Body of pancreas (tissue), 4 donors: ENCODE measurements at regions not wholly inside any gene's neighbourhood (a gene's known extent, or its start where the extent isn't known, plus 50 kb on each side); places are given as distances from the start of the nearest gene placed in this dataset.

Experiments
- POLR2A ChIP-seq, 3 donors: fragments of 450-650 bp; IDR thresholded peaks; one replicate each; pipeline ENCODE4 v1.6.1; 2016; ENCODE audit warnings: antibody characterized with exemption in 3 of 3, mild to moderate bottlenecking in 2 of 3
- TF ChIP-seq, protein P1 (sequence below), 7 experiments: fragments of 450-650 bp in 4 of 7; fragments of 200-600 bp in 3 of 7; sonication (generic) in 3 of 7; IDR thresholded peaks; one replicate each; pipeline ENCODE4 v1.5.1; 2016 to 2019; ENCODE audit warnings: antibody characterized with exemption in 7 of 7

DNA sequence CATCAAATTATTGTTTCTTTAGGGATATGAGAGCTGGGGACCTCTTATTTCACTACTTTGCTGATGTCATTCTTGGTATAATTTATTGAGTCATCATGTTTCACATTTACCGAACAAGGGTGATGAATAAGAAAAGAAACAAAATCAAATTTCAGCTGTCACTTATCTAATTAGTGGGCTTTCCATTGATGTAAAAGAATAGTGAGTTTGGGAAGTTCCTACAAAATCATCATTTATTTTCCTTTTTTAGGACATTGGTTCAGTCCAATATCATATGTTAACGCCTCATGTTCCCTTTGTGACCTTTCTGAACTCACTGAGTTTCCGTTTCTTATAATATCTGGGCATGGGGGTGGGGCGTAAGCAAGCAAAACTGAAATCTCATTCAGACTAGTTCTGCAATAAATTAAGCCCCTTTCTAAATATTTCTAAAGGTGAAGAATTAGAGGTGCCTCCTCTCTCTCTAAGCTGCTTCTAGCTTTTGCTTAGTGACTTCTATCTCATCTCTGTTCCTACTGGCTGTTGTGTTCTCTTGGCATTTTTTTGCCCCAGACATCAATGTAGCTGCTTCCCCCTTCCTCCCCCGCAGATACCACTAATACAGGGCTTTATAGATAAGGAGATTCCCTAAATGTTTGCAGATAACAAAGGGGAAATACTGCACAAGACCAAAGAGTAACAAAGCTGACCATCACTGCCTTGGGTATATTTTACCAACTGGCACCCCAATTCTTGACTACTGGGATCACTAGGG is 238.0 kb upstream of the CTNNB1 start:
- TF ChIP-seq, protein P1, sequence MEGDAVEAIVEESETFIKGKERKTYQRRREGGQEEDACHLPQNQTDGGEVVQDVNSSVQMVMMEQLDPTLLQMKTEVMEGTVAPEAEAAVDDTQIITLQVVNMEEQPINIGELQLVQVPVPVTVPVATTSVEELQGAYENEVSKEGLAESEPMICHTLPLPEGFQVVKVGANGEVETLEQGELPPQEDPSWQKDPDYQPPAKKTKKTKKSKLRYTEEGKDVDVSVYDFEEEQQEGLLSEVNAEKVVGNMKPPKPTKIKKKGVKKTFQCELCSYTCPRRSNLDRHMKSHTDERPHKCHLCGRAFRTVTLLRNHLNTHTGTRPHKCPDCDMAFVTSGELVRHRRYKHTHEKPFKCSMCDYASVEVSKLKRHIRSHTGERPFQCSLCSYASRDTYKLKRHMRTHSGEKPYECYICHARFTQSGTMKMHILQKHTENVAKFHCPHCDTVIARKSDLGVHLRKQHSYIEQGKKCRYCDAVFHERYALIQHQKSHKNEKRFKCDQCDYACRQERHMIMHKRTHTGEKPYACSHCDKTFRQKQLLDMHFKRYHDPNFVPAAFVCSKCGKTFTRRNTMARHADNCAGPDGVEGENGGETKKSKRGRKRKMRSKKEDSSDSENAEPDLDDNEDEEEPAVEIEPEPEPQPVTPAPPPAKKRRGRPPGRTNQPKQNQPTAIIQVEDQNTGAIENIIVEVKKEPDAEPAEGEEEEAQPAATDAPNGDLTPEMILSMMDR (IDR thresholded peaks at IDR 0.05): no peak
- TF ChIP-seq POLR2A (IDR thresholded peaks at IDR 0.05): no peak
